Glutamatergic neuron (in vitro differentiated cells): ENCODE measurements at regions not wholly inside any gene's neighbourhood (a gene's known extent, or its start where the extent isn't known, plus 50 kb on each side); places are given as distances from the start of the nearest gene placed in this dataset.

Source experiments
- DNase-seq: peaks from one replicate; pipeline ENCODE4 v3.0.0; 2022
- H3K27ac Mint-ChIP-seq: one replicate; pipeline ENCODE4 v1.8.0; 2020; ENCODE audit warnings: mild to moderate bottlenecking, mixed read lengths, inconsistent platforms; ENCODE audit not compliant: unreplicated experiment
- H3K27me3 Mint-ChIP-seq: one replicate; pipeline ENCODE4 v1.8.0; 2020; ENCODE audit warnings: mild to moderate bottlenecking, moderate library complexity, mixed read lengths, inconsistent platforms; ENCODE audit not compliant: unreplicated experiment
- H3K36me3 Mint-ChIP-seq: one replicate; pipeline ENCODE4 v1.8.0; 2020; ENCODE audit warnings: mild to moderate bottlenecking, mixed read lengths, inconsistent platforms; ENCODE audit not compliant: unreplicated experiment
- H3K4me1 Mint-ChIP-seq: one replicate; pipeline ENCODE4 v1.8.0; 2020; ENCODE audit warnings: mild to moderate bottlenecking, low read depth, mixed read lengths, inconsistent platforms; ENCODE audit not compliant: unreplicated experiment
- H3K4me3 Mint-ChIP-seq: one replicate; pipeline ENCODE4 v1.8.0; 2020; ENCODE audit warnings: mild to moderate bottlenecking, mixed read lengths, inconsistent platforms; ENCODE audit not compliant: unreplicated experiment
- H3K9me3 Mint-ChIP-seq: one replicate; pipeline ENCODE4 v1.8.0; 2020; ENCODE audit warnings: mild to moderate bottlenecking, moderate library complexity, mixed read lengths, inconsistent platforms; ENCODE audit not compliant: unreplicated experiment
- CTCF ChIP-seq: fragments of 200-600 bp; sonication (generic); IDR thresholded peaks from one replicate; pipeline ENCODE4 v1.5.0; 2021; ENCODE audit not compliant: partially characterized antibody, unreplicated experiment

- no peak overlapping the region for H3K4me3 Mint-ChIP-seq
- TF ChIP-seq CTCF = no peak
- no peaks in the 10 kb centered on the region for H3K36me3 Mint-ChIP-seq
- H3K9me3 Mint-ChIP-seq = no peaks in the 10 kb centered on the region
- no peaks in the 10 kb centered on the region for H3K27me3 Mint-ChIP-seq
- no peak for DNase-seq
- no peak overlapping the region for H3K27ac Mint-ChIP-seq
- H3K4me1 Mint-ChIP-seq = peaks cover 2% of the 10 kb centered on the region
These were observed 236.7 kb upstream of the PCSK5 start for GRCh38 chr9:75653750-75654149.

- Mint-ChIP-seq H3K4me1 (no peaks in the 10 kb centered on the region), H3K27me3 (no peaks in the 10 kb centered on the region), H3K36me3 (no peaks in the 10 kb centered on the region), H3K9me3 (no peaks in the 10 kb centered on the region), H3K4me3 (no peak overlapping the region), H3K27ac (no peak overlapping the region)
- no peak for TF ChIP-seq CTCF
- DNase-seq = no peak
These were observed 233.5 kb upstream of the PCSK5 start for GRCh38 chr9:75657015-75657414.

GRCh38 chr9:75658301-75658905 is 232.1 kb upstream of the PCSK5 start:
- Mint-ChIP-seq H3K9me3 (no peaks in the 10 kb centered on the region), H3K27me3 (no peaks in the 10 kb centered on the region), H3K27ac (no peak overlapping the region), H3K36me3 (no peaks in the 10 kb centered on the region), H3K4me3 (no peak overlapping the region), H3K4me1 (no peaks in the 10 kb centered on the region)
- no peak for TF ChIP-seq CTCF
- no peak for DNase-seq

- no peak overlapping the region for H3K4me3 Mint-ChIP-seq
- no peaks in the 10 kb centered on the region for H3K36me3 Mint-ChIP-seq
- TF ChIP-seq CTCF = no peak
- no peaks in the 10 kb centered on the region for H3K27me3 Mint-ChIP-seq
- DNase-seq = no peak
- no peaks in the 10 kb centered on the region for H3K9me3 Mint-ChIP-seq
- H3K27ac Mint-ChIP-seq = no peak overlapping the region
- peaks cover 4% of the 10 kb centered on the region for H3K4me1 Mint-ChIP-seq
These were observed 225.9 kb upstream of the PCSK5 start for GRCh38 chr9:75664597-75664996.

GRCh38 chr9:75666856-75667554 is 223.5 kb upstream of the PCSK5 start:
- H3K4me1 Mint-ChIP-seq = peaks cover 6% of the 10 kb centered on the region
- H3K9me3 Mint-ChIP-seq = no peaks in the 10 kb centered on the region
- H3K27ac Mint-ChIP-seq = no peak overlapping the region
- H3K27me3 Mint-ChIP-seq = no peaks in the 10 kb centered on the region
- no peaks in the 10 kb centered on the region for H3K36me3 Mint-ChIP-seq
- no peak for DNase-seq
- no peak for TF ChIP-seq CTCF
- no peak overlapping the region for H3K4me3 Mint-ChIP-seq
